ENCODE measurements at regions not wholly inside any gene's neighbourhood (a gene's known extent, or its start where the extent isn't known, plus 50 kb on each side); places are given as distances from the start of the nearest gene placed in this dataset.

DNA sequence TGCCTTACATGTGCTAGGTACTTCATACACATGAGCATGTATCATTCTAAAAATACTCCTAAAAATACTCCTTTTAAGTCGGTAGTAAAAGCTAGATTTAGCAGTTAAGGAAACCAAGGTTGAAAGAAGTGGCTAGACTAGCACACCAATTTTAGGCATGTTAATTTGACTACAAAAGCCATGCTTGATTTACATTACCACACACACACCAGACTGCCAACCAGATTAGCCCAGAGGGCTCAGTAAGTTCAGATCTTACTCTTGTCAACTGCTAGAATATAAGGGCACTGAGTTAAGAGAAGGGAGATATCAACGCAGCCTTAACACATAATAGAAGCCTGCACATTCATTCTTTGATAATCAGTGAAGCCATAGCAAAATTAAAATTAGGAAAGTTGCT is 117.9 kb downstream of the MID1IP1 start:
- no peak for TF ChIP-seq PTTG1 (tag; IDR thresholded peaks at IDR 0.05; ENCODE audit: low read depth)
- TF ChIP-seq, protein P1, sequence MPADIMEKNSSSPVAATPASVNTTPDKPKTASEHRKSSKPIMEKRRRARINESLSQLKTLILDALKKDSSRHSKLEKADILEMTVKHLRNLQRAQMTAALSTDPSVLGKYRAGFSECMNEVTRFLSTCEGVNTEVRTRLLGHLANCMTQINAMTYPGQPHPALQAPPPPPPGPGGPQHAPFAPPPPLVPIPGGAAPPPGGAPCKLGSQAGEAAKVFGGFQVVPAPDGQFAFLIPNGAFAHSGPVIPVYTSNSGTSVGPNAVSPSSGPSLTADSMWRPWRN (IDR thresholded peaks at IDR 0.05; ENCODE audit: low read depth), result no peak
- TF ChIP-seq, protein P2, sequence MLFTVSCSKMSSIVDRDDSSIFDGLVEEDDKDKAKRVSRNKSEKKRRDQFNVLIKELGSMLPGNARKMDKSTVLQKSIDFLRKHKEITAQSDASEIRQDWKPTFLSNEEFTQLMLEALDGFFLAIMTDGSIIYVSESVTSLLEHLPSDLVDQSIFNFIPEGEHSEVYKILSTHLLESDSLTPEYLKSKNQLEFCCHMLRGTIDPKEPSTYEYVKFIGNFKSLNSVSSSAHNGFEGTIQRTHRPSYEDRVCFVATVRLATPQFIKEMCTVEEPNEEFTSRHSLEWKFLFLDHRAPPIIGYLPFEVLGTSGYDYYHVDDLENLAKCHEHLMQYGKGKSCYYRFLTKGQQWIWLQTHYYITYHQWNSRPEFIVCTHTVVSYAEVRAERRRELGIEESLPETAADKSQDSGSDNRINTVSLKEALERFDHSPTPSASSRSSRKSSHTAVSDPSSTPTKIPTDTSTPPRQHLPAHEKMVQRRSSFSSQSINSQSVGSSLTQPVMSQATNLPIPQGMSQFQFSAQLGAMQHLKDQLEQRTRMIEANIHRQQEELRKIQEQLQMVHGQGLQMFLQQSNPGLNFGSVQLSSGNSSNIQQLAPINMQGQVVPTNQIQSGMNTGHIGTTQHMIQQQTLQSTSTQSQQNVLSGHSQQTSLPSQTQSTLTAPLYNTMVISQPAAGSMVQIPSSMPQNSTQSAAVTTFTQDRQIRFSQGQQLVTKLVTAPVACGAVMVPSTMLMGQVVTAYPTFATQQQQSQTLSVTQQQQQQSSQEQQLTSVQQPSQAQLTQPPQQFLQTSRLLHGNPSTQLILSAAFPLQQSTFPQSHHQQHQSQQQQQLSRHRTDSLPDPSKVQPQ (CRISPR knock-in tag; IDR thresholded peaks at IDR 0.05; ENCODE audit: borderline replicate concordance), result no peak
- no peak for TF ChIP-seq PURB (CRISPR knock-in tag; IDR thresholded peaks at IDR 0.05; ENCODE audit: low read depth)
- TF ChIP-seq HNRNPUL1 (IDR thresholded peaks at IDR 0.05; ENCODE audit: low read length), result no peak
- TF ChIP-seq STAT5B (CRISPR knock-in tag; IDR thresholded peaks at IDR 0.05), result no peak
- no peak for TF ChIP-seq SETDB1 (IDR thresholded peaks at IDR 0.05; ENCODE audit: low read length)
- no peak for TF ChIP-seq HEY1 (CRISPR knock-in tag; IDR thresholded peaks at IDR 0.05; ENCODE audit: borderline replicate concordance)
- TF ChIP-seq, protein P3, sequence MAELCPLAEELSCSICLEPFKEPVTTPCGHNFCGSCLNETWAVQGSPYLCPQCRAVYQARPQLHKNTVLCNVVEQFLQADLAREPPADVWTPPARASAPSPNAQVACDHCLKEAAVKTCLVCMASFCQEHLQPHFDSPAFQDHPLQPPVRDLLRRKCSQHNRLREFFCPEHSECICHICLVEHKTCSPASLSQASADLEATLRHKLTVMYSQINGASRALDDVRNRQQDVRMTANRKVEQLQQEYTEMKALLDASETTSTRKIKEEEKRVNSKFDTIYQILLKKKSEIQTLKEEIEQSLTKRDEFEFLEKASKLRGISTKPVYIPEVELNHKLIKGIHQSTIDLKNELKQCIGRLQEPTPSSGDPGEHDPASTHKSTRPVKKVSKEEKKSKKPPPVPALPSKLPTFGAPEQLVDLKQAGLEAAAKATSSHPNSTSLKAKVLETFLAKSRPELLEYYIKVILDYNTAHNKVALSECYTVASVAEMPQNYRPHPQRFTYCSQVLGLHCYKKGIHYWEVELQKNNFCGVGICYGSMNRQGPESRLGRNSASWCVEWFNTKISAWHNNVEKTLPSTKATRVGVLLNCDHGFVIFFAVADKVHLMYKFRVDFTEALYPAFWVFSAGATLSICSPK (IDR thresholded peaks at IDR 0.05; ENCODE audit: borderline replicate concordance), result no peak
- no peak for FAIRE-seq
- Histone ChIP-seq H3K9me1 (ENCODE audit: control insufficient read depth, insufficient read depth, low read length) (no peaks in the 10 kb centered on the region), H3K4me2 (ENCODE audit: insufficient read depth, low read length) (no peak overlapping the region), H3K27ac (ENCODE audit: extremely low read depth, low read depth, low read length) (no peak overlapping the region), H3K4me3 (no peak overlapping the region), H3K9ac (ENCODE audit: insufficient read depth in 1 of 2, low read depth in 2 of 2, low read length in 2 of 2) (no peak overlapping the region), H2AFZ (ENCODE audit: low read depth, low read length) (no peak overlapping the region), H3K36me3 (ENCODE audit: control insufficient read depth, insufficient read depth, low read length) (no peaks in the 10 kb centered on the region), H3K9me3 (replicated peaks; ENCODE audit: control insufficient read depth, insufficient read depth, low read depth, low read length) (no peaks in the 10 kb centered on the region), H3K79me2 (ENCODE audit: control insufficient read depth, insufficient read depth, low read length) (no peaks in the 10 kb centered on the region), H3K27me3 (ENCODE audit: control insufficient read depth in 2 of 2, insufficient read depth in 2 of 2, low read length in 2 of 2) (no peaks in the 10 kb centered on the region), H4K20me1 (replicated peaks; ENCODE audit: control insufficient read depth, insufficient read depth, low read length) (no peaks in the 10 kb centered on the region; the same call in 1 of the 2 replicates), H3K4me1 (replicated peaks in 1 of 2; ENCODE audit: control insufficient read depth in 2 of 2, insufficient read depth in 2 of 2, low read length in 2 of 2) (no peaks in the 10 kb centered on the region)
- intact Hi-C loops (cut with micrococcal nuclease) (no loop called here), in situ Hi-C loops (cut with MboI) (no loop called here)
- POLR2A ChIA-PET, result no interaction called here
- DNase-seq (ENCODE audit: extremely low read depth in 1 of 4, low spot score in 3 of 4), result no peak
- BruUV-seq (replicated peaks), result no TSS peak
- CTCF ChIA-PET (ENCODE audit: low intra/inter-chr PET ratio), result no interaction called here
- WGBS (ENCODE audit: insufficient coverage, low coverage, missing lambda C conversion rate), result 3% methylated on average over 2 of the region's 2 CpGs
- ATAC-seq, result no peak
